MM.1S (cell line): ENCODE measurements at regions not wholly inside any gene's neighbourhood (a gene's known extent, or its start where the extent isn't known, plus 50 kb on each side); places are given as distances from the start of the nearest gene placed in this dataset.

Experiments
- DNase-seq: peaks from one replicate; pipeline ENCODE4 v3.0.0-alpha.2; 2015
- H2AFZ ChIP-seq: fragments of 300-600 bp; sonication (generic); 2 replicates; pipeline ENCODE4 v1.6.0; 2016; ENCODE audit warnings: antibody characterized with exemption, low read length
- H3F3A ChIP-seq: fragments of 300-600 bp; sonication (generic); 2 replicates; pipeline ENCODE4 v1.6.1; 2016; ENCODE audit warnings: mild to moderate bottlenecking, antibody characterized with exemption, low read length, moderate library complexity, mixed read lengths; ENCODE audit not compliant: insufficient read depth
- H3K27ac ChIP-seq: fragments of 300-600 bp; sonication (generic); 2 replicates; pipeline ENCODE4 v1.5.1; 2016; ENCODE audit warnings: mild to moderate bottlenecking, low read length
- H3K27me3 ChIP-seq: fragments of 300-600 bp; sonication (generic); replicated peaks from 2 replicates; pipeline ENCODE4 v1.6.0; 2016; ENCODE audit warnings: low read length; ENCODE audit not compliant: insufficient read depth
- H3K36me3 ChIP-seq: fragments of 300-600 bp; sonication (generic); replicated peaks from 2 replicates; pipeline ENCODE4 v1.6.1; 2016; ENCODE audit warnings: mild to moderate bottlenecking, low read length, mixed read lengths; ENCODE audit not compliant: insufficient read depth
- H3K4me1 ChIP-seq: fragments of 300-600 bp; sonication (generic); 2 replicates; pipeline ENCODE4 v1.6.1; 2016; ENCODE audit warnings: low read length, mixed read lengths
- H3K4me2 ChIP-seq: fragments of 300-600 bp; sonication (generic); 2 replicates; pipeline ENCODE4 v1.6.0; 2016; ENCODE audit warnings: low read depth, low read length
- H3K4me3 ChIP-seq: fragments of 300-600 bp; sonication (generic); 2 replicates; pipeline ENCODE4 v1.5.1; 2016; ENCODE audit warnings: low read length, mixed read lengths
- H3K79me2 ChIP-seq: fragments of 300-600 bp; sonication (generic); 2 replicates; pipeline ENCODE4 v1.6.1; 2016; ENCODE audit warnings: mixed run types, low read length, mixed read lengths
- H3K9ac ChIP-seq: fragments of 300-600 bp; sonication (generic); 2 replicates; pipeline ENCODE4 v1.6.1; 2016; ENCODE audit warnings: low read length, mixed read lengths
- H3K9me2 ChIP-seq: fragments of 300-600 bp; sonication (generic); replicated peaks from 2 replicates; pipeline ENCODE4 v1.6.1; 2016; ENCODE audit warnings: mild to moderate bottlenecking, low read length, mixed read lengths; ENCODE audit not compliant: insufficient read depth
- H3K9me3 ChIP-seq: fragments of 300-600 bp; sonication (generic); replicated peaks from 2 replicates; pipeline ENCODE4 v1.6.1; 2016; ENCODE audit warnings: mild to moderate bottlenecking, low read length, mixed read lengths; ENCODE audit not compliant: insufficient read depth
- H4K20me1 ChIP-seq: fragments of 300-600 bp; sonication (generic); 2 replicates; pipeline ENCODE4 v1.6.1; 2016; ENCODE audit warnings: mild to moderate bottlenecking, low read length, moderate library complexity, mixed read lengths; ENCODE audit not compliant: insufficient read depth
- EZH2 ChIP-seq: fragments of 300-600 bp; sonication (generic); optimal IDR thresholded peaks from 2 replicates; pipeline ENCODE3; 2017; ENCODE audit warnings: low read depth, mild to moderate bottlenecking, antibody characterized with exemption, low read length, mixed read lengths
- EZH2phosphoT487 ChIP-seq: fragments of 300-600 bp; sonication (generic); IDR thresholded peaks from 2 replicates; pipeline ENCODE4 v1.6.1; 2018; ENCODE audit warnings: antibody characterized with exemption, low read length
- TF ChIP-seq, protein P1 (sequence below): fragments of 300-600 bp; sonication (generic); IDR thresholded peaks from 2 replicates; pipeline ENCODE4 v1.5.1; 2016; ENCODE audit warnings: antibody characterized with exemption, low read length, mixed read lengths

DNA sequence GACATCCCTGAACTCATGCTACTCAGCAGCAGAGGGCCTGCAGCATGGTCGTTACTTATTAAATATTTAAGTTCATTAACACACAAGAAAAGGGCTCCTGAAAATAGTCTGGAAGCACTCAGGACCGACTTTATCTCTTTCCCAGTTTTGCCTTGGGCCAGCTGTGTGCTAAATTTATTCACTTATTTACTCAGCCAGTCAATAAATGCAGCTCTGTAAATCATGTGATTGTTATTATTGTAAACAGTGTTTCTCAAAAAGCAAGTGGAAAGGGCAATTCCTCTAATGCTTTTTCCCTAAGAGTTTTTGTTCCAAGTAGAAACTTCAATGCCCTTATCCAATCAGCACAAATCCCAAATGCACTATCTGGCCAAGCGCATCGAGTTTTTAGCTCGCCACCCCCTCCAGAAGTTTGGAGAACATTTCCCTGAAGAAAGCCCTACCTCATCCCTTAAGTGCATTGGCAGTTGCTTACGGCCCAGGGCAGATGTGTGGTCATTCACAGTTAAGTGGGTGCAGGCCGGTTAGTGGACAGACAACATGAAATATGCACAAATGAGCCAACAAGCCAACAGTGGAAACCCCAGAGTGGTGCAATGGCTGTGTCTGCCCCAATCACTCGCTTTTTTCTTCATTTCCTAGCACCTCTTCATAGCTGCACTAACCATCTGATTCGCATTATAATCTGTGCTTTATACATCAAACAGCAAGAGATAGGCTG is 125.8 kb downstream of the SMIM20 start:
- Histone ChIP-seq H3F3A (no peaks in the 10 kb centered on the region), H3K9ac (no peak overlapping the region), H3K79me2 (no peaks in the 10 kb centered on the region), H4K20me1 (no peaks in the 10 kb centered on the region), H3K9me3 (no peaks in the 10 kb centered on the region), H3K4me3 (no peak overlapping the region), H3K4me2 (no peak overlapping the region), H3K27me3 (no peaks in the 10 kb centered on the region), H3K27ac (no peak overlapping the region), H2AFZ (no peak overlapping the region), H3K36me3 (no peaks in the 10 kb centered on the region), H3K4me1 (no peaks in the 10 kb centered on the region), H3K9me2 (no peaks in the 10 kb centered on the region)
- TF ChIP-seq, protein P1, sequence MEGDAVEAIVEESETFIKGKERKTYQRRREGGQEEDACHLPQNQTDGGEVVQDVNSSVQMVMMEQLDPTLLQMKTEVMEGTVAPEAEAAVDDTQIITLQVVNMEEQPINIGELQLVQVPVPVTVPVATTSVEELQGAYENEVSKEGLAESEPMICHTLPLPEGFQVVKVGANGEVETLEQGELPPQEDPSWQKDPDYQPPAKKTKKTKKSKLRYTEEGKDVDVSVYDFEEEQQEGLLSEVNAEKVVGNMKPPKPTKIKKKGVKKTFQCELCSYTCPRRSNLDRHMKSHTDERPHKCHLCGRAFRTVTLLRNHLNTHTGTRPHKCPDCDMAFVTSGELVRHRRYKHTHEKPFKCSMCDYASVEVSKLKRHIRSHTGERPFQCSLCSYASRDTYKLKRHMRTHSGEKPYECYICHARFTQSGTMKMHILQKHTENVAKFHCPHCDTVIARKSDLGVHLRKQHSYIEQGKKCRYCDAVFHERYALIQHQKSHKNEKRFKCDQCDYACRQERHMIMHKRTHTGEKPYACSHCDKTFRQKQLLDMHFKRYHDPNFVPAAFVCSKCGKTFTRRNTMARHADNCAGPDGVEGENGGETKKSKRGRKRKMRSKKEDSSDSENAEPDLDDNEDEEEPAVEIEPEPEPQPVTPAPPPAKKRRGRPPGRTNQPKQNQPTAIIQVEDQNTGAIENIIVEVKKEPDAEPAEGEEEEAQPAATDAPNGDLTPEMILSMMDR: no peak
- TF ChIP-seq EZH2phosphoT487 (no peak), EZH2 (no peak)
- no peak for DNase-seq

DNA sequence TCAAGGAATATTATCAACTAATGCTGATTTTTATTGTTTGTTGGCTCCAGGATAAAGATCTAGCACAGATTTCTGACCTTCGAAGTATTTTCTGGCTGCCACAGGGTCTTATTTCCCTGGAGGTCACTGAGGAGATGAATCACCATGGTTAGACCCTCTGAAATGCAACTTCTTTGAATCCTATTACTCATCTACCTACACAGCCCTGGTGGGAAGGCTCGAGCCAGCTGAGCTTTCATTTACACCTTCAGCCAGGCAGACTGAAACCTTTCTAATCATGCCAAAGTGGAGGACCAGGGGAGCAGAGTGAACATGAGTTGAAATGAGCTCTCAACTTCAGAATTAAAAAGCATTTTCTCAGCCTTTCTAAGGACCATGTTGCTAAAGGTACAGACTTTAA is 130.5 kb downstream of the SMIM20 start:
- no peak overlapping the region for H2AFZ ChIP-seq
- H3K36me3 ChIP-seq: no peaks in the 10 kb centered on the region
- no peaks in the 10 kb centered on the region for H3K79me2 ChIP-seq
- H3K4me2 ChIP-seq: no peak overlapping the region
- DNase-seq: no peak
- no peaks in the 10 kb centered on the region for H3K9me2 ChIP-seq
- H3K27ac ChIP-seq: no peak overlapping the region
- H3F3A ChIP-seq: no peaks in the 10 kb centered on the region
- H3K27me3 ChIP-seq: no peaks in the 10 kb centered on the region
- no peak overlapping the region for H3K4me3 ChIP-seq
- no peak overlapping the region for H3K9ac ChIP-seq
- TF ChIP-seq EZH2phosphoT487: no peak
- TF ChIP-seq EZH2: no peak
- TF ChIP-seq, protein P1: no peak
- H3K9me3 ChIP-seq: no peaks in the 10 kb centered on the region
- no peaks in the 10 kb centered on the region for H3K4me1 ChIP-seq
- H4K20me1 ChIP-seq: no peaks in the 10 kb centered on the region

DNA sequence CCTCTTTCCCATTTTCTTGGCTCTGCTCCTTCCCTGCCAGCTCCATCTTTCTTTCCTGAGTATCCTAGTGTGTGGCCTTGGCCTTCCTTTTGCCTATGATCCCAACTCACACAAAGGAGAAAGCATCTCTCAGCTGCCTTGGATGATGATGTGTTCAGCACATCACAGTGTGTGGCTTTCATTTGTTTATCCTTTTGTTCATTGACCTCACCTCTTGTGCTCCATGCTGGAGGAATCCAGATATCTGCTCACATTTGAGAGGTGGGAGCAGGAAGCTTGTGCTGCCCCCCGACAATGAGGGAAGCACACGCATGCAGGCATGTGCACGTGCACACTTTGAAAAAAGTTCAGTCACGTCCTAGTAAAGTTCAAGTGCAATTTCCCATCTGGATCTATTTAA is 131.0 kb downstream of the SMIM20 start:
- H3K27me3 ChIP-seq: no peaks in the 10 kb centered on the region
- H3K9me3 ChIP-seq: no peaks in the 10 kb centered on the region
- H3K36me3 ChIP-seq: no peaks in the 10 kb centered on the region
- no peak overlapping the region for H3K9ac ChIP-seq
- DNase-seq: no peak
- H3K9me2 ChIP-seq: no peaks in the 10 kb centered on the region
- H3F3A ChIP-seq: no peaks in the 10 kb centered on the region
- TF ChIP-seq EZH2phosphoT487 (no peak), EZH2 (no peak)
- TF ChIP-seq, protein P1: no peak
- no peaks in the 10 kb centered on the region for H4K20me1 ChIP-seq
- H2AFZ ChIP-seq: no peak overlapping the region
- no peaks in the 10 kb centered on the region for H3K79me2 ChIP-seq
- no peak overlapping the region for H3K27ac ChIP-seq
- H3K4me3 ChIP-seq: no peak overlapping the region
- no peaks in the 10 kb centered on the region for H3K4me1 ChIP-seq
- no peak overlapping the region for H3K4me2 ChIP-seq
